ENCODE measurements at regions not wholly inside any gene's neighbourhood (a gene's known extent, or its start where the extent isn't known, plus 50 kb on each side); places are given as distances from the start of the nearest gene placed in this dataset.

GRCh38 chr1:90149101-90149500 is 154.2 kb downstream of the ZNF326 start:
- no peak; the same call in 1 of the 2 replicates for TF ChIP-seq CTCF (IDR thresholded peaks at IDR 0.05; ENCODE audit: low read length)
- no peak for TF ChIP-seq EZH2 (IDR thresholded peaks at IDR 0.05; ENCODE audit: borderline replicate concordance, low read length)
